CD4-positive, CD25-positive, alpha-beta regulatory T cell (primary cell): ENCODE measurements at regions not wholly inside any gene's neighbourhood (a gene's known extent, or its start where the extent isn't known, plus 50 kb on each side); places are given as distances from the start of the nearest gene placed in this dataset.
"Not testable (repeated sequence)": the region's sequence is repeated elsewhere in the genome, so short reads cannot be mapped to it uniquely, and the experiment has no call there.

Source experiments
- ATAC-seq, 2 donors: fragments of 150-1000 bp; cut with Tn5 transposase; one replicate each; pipeline ENCODE4 v1.10.0; 2021; ENCODE audit warnings: low read depth in 2 of 2, moderate number of reproducible peaks in 2 of 2, moderate library complexity in 1 of 2
- DNase-seq, 3 donors: peaks; one replicate each; pipeline versions ENCODE4 v3.0.0 to v3.0.0-alpha.2; 2012 to 2022; ENCODE audit warnings: mixed read lengths in 1 of 3
- H3K27ac ChIP-seq: one replicate; pipeline ENCODE4 v1.7.0; 2013; ENCODE audit warnings: mild to moderate bottlenecking, low read length; ENCODE audit not compliant: insufficient read depth, poor library complexity, severe bottlenecking
- H3K27me3 ChIP-seq: one replicate; pipeline ENCODE4 v1.7.0; 2013; ENCODE audit warnings: low read length; ENCODE audit not compliant: control insufficient read depth, insufficient read depth
- H3K36me3 ChIP-seq: one replicate; pipeline ENCODE4 v1.7.0; 2013; ENCODE audit warnings: mild to moderate bottlenecking, low read length, moderate library complexity; ENCODE audit not compliant: control insufficient read depth, insufficient read depth
- H3K4me1 ChIP-seq: 2 replicates; pipeline ENCODE4 v1.7.0; 2013; ENCODE audit warnings: mild to moderate bottlenecking, low read length; ENCODE audit not compliant: insufficient read depth, control insufficient read depth, poor library complexity, severe bottlenecking
- H3K4me3 ChIP-seq: one replicate; pipeline ENCODE4 v1.7.0; 2013; ENCODE audit warnings: low read depth, mild to moderate bottlenecking, low read length, moderate library complexity
- H3K9me3 ChIP-seq, 2 experiments: 1 replicate in 1 of 2; 2 replicates in 1 of 2; pipeline ENCODE4 v1.7.0; 2013; ENCODE audit warnings: low read length in 2 of 2, mild to moderate bottlenecking in 1 of 2, moderate library complexity in 1 of 2; ENCODE audit not compliant: control insufficient read depth in 2 of 2
- H3K27ac Mint-ChIP-seq, 3 donors: one replicate each; pipeline ENCODE4 v1.8.0; 2020 to 2022; ENCODE audit warnings: mild to moderate bottlenecking in 3 of 3, mixed read lengths in 3 of 3, moderate library complexity in 2 of 3
- H3K27me3 Mint-ChIP-seq: one replicate; pipeline ENCODE4 v1.8.0; 2022; ENCODE audit warnings: mild to moderate bottlenecking, mixed read lengths
- H3K36me3 Mint-ChIP-seq: one replicate; pipeline ENCODE4 v1.8.0; 2020; ENCODE audit warnings: mixed read lengths
- H3K4me1 Mint-ChIP-seq, 4 donors: one replicate each; pipeline ENCODE4 v1.8.0; 2020 to 2022; ENCODE audit warnings: mixed read lengths in 4 of 4, mild to moderate bottlenecking in 1 of 4
- H3K4me3 Mint-ChIP-seq, 4 donors: one replicate each; pipeline ENCODE4 v1.8.0; 2020 to 2022; ENCODE audit warnings: mild to moderate bottlenecking in 4 of 4, mixed read lengths in 4 of 4, moderate library complexity in 3 of 4
- H3K9me3 Mint-ChIP-seq, 7 donors: one replicate each; pipeline ENCODE4 v1.8.0; 2020 to 2022; ENCODE audit warnings: mixed read lengths in 7 of 7, mild to moderate bottlenecking in 3 of 7, moderate library complexity in 2 of 7

GRCh38 chr6:61562098-61562497 lies 723.9 kb downstream of the KHDRBS2 start:
- peaks cover 6 to 58% (median 16%) of the 10 kb centered on the region in 7 donors for H3K9me3 Mint-ChIP-seq
- no peak for ATAC-seq
- no peaks in the 10 kb centered on the region for H3K36me3 ChIP-seq

GRCh38 chr6:61558796-61559195 lies 727.2 kb downstream of the KHDRBS2 start:
- no peaks in the 10 kb centered on the region for H3K36me3 Mint-ChIP-seq
- H3K4me3 Mint-ChIP-seq = no peak overlapping the region
- no peaks in the 10 kb centered on the region for H3K4me1 ChIP-seq
- H3K27ac Mint-ChIP-seq = no peak overlapping the region
- H3K36me3 ChIP-seq = no peaks in the 10 kb centered on the region
- H3K9me3 ChIP-seq = peaks cover 5 to 10% of the 10 kb centered on the region in 2 experiments
- DNase-seq = no peak
- H3K4me1 Mint-ChIP-seq = no peaks in the 10 kb centered on the region
- no peaks in the 10 kb centered on the region for H3K27me3 Mint-ChIP-seq
- no peak overlapping the region for H3K4me3 ChIP-seq
- no peaks in the 10 kb centered on the region for H3K27me3 ChIP-seq
- H3K27ac ChIP-seq = no peak overlapping the region
- peaks cover 2 to 42% (median 17%) of the 10 kb centered on the region in 7 donors for H3K9me3 Mint-ChIP-seq
- no peak for ATAC-seq

More at GRCh38 chr6:61562098-61562497, 723.9 kb downstream of the KHDRBS2 start:
- Mint-ChIP-seq H3K27me3 (no peaks in the 10 kb centered on the region), H3K27ac (no peak overlapping the region), H3K36me3 (no peaks in the 10 kb centered on the region), H3K4me1 (no peaks in the 10 kb centered on the region), H3K4me3 (no peak overlapping the region)
- Histone ChIP-seq H3K27me3 (no peaks in the 10 kb centered on the region), H3K9me3 (peaks cover 0 to 5% of the 10 kb centered on the region in 2 experiments), H3K4me1 (no peaks in the 10 kb centered on the region), H3K4me3 (no peak overlapping the region), H3K27ac (no peak overlapping the region)
- DNase-seq = no peak

- Mint-ChIP-seq H3K4me3 (no peak overlapping the region), H3K27ac (no peak overlapping the region), H3K36me3 (no peaks in the 10 kb centered on the region), H3K9me3 (peaks cover 2 to 51% (median 12%) of the 10 kb centered on the region in 7 donors), H3K4me1 (no peaks in the 10 kb centered on the region), H3K27me3 (no peaks in the 10 kb centered on the region)
- Histone ChIP-seq H3K9me3 (peaks cover 2 to 10% of the 10 kb centered on the region in 2 experiments), H3K27ac (no peak overlapping the region), H3K36me3 (no peaks in the 10 kb centered on the region), H3K27me3 (no peaks in the 10 kb centered on the region), H3K4me1 (no peaks in the 10 kb centered on the region), H3K4me3 (no peak overlapping the region)
- no peak for ATAC-seq
- DNase-seq = no peak
These were observed 730.0 kb downstream of the KHDRBS2 start for GRCh38 chr6:61555993-61556392.

- Histone ChIP-seq H3K4me3 (no peak overlapping the region), H3K27me3 (no peaks in the 10 kb centered on the region), H3K36me3 (no peaks in the 10 kb centered on the region), H3K4me1 (no peaks in the 10 kb centered on the region), H3K9me3 (no peaks in the 10 kb centered on the region), H3K27ac (no peak overlapping the region)
- H3K4me3 Mint-ChIP-seq = no peak overlapping the region
- H3K27me3 Mint-ChIP-seq = no peaks in the 10 kb centered on the region
- H3K27ac Mint-ChIP-seq = no peak overlapping the region
- ATAC-seq = no peak
- DNase-seq = no peak
- no peaks in the 10 kb centered on the region for H3K36me3 Mint-ChIP-seq
- H3K4me1 Mint-ChIP-seq = no peaks in the 10 kb centered on the region
- H3K9me3 Mint-ChIP-seq = peaks cover 5 to 67% (median 9%) of the 10 kb centered on the region in 7 donors
These were observed 747.2 kb downstream of the KHDRBS2 start for GRCh38 chr6:61538801-61539200.

- not testable (repeated sequence) for ATAC-seq, H3K36me3 Mint-ChIP-seq
These were observed 753.3 kb downstream of the KHDRBS2 start for GRCh38 chr6:61532749-61533148.

More at GRCh38 chr6:61532749-61533148, 753.3 kb downstream of the KHDRBS2 start:
- H3K4me3 Mint-ChIP-seq, H3K27ac ChIP-seq, H3K4me1 Mint-ChIP-seq, H3K36me3 ChIP-seq, H3K4me3 ChIP-seq, H3K4me1 ChIP-seq, H3K27me3 Mint-ChIP-seq, H3K27ac Mint-ChIP-seq, DNase-seq, H3K27me3 ChIP-seq: not testable (repeated sequence)
- peaks cover 6 to 49% (median 12%) of the 10 kb centered on the region in 7 donors for H3K9me3 Mint-ChIP-seq
- peaks cover 4 to 10% of the 10 kb centered on the region in 2 experiments for H3K9me3 ChIP-seq
